ENCODE measurements at regions not wholly inside any gene's neighbourhood (a gene's known extent, or its start where the extent isn't known, plus 50 kb on each side); places are given as distances from the start of the nearest gene placed in this dataset.
"Not testable (repeated sequence)": the region's sequence is repeated elsewhere in the genome, so short reads cannot be mapped to it uniquely, and the experiment has no call there.

DNA sequence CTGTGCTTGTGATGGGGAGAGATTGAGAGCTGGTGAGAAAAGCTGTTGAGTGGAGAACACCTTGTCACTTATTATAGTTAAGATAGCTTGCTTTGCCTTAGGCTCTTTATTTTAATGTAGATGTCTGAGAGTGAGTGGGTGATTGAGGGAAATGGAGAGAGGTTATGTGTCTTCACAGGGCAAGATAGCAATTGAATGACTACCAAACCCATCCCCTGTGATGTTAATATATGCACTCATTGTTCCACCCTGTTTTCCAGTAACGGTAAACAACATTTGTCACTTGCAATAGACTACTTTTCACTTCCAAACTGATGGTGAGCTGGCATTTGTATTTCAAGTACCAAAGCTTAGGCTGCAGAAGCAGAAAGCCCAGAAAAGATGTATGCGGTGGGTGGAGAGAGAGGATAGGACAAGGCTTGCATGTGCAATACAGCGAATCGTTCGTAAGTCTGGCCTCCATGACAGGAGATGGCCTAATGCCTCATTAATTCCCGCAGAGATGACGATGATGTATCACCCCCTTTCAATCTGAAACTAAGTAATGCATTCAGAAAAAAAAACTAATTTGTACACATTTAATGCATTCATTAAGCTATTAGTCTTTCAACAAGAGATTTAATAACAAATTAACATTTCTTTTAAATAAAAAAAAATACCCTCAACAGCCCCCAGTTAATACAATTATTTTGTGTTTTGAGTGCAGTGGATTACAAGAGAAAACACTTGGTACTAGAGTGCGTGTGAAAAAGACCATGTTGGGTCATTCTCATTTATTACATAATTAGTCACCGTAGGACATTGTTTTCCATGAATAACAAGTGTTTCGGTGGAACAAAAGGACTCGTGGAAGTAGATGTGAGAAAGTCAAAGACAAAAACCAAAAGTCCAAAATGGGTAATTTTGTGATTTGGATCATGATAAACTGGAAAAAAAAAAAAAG is 699.0 kb downstream of the BRINP1 start:
- DNase-seq = no peak

DNA sequence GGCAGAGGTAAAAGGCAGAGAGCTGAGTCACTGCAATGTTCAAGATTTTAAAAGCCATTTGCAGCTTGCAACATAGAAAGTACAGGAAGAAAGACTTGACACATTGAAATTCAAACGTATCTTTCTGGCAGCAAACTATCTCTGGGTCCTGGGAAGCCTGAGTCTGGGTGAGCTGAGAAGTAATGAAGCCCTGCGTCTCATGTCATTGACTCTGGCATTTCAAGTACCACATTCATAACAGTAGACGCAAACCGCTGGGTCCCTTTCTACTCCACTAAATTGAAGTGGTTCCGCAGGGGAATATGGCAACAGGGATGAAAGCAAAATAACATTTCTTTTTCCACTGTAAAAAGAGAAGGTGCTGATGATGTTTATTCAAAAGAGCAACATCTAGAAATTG is 694.3 kb downstream of the BRINP1 start:
- no peak for DNase-seq

DNA sequence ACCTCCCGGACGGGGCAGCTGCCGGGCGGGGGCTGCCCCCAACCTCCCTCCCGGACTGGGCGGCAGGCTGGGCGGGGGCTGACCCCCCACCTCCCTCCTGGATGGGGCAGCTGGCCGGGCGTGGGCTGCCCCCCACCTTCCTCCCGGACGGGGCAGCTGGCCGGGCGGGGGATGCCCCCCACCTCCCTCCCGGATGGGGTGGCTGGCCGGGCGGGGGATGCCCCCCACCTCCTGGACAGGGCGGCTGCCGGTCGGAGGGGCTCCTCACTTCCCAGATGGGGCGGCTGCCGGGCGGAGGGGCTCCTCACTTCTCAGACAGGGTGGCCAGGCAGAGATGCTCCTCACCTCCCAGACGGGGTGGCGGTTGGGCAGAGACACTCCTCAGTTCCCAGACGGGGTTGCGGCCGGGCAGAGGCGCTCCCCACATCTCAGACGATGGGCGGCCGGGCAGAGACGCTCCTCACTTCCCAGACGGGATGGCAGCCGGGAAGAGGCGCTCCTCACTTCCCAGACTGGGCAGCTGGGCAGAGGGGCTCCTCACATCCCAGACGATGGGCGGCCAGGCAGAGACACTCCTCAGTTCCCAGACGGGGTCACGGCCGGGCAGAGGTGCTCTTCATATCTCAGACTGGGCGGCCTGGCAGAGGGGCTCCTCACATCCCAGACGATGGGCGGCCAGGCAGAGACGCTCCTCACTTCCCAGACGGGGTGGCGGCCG is 691.1 kb downstream of the BRINP1 start:
- not testable (repeated sequence) for DNase-seq

- DNase-seq = no peak
Measured at GRCh38 chr9:118686959-118687358, 682.3 kb downstream of the BRINP1 start.

DNA sequence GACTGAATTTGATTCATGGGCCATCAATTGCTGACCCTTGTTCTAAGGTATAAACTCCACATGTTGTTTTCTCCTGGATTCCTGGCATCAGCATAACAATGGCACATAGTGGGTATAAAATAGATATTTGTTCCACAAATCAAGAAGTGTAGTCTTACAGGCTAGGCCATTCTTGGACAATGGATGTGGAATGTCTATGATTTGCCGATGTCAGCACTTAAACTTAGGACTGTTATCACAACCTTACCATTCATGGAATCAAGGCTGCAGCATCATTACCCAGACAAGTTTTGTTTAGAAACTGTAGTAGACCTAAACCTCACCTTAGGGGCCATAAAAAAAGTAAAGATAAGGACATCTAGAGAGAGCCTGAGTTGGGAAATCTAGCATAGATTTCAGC is 680.0 kb downstream of the BRINP1 start:
- no peak for DNase-seq

DNA sequence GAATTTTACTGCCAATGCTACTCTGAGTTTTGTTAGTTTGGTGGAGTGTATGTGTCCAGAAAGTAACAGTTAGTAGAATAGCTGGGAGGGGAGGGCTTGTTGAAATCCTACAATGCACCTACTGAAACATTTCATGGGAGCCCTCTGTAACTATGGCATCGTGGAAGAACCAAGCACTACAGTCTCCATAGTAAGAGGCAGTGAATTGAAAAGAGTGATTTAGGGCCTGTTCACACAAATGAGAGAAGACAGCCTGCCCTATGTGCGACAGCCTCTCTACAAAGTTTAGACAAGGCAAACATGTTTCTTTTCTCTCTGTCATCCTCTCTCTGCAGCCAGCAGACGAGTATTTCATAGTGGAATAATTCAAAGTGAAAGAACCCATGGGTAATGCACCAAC is 676.6 kb downstream of the BRINP1 start:
- no peak for DNase-seq

GRCh38 chr9:118693645-118694044 is 675.6 kb downstream of the BRINP1 start:
- no peak for DNase-seq

DNA sequence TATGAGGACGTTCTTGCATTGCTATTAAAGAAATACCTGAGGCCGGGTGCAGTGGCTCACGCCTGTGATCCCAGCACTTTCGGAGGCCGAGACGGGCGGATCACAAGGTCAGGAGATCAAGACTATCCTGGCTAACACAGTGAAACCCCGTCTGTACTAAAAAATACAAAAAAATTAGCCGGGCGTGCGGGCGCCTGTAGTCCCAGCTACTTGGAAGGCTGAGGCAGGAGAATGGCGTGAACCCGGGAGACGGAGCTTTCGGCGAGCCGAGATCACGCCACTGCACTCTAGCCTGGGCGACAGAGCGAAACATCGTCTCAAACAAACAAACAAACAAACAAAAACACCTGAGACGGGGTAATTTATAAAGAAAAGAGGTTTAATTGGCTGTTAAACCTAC is 674.0 kb downstream of the BRINP1 start:
- not testable (repeated sequence) for DNase-seq

DNA sequence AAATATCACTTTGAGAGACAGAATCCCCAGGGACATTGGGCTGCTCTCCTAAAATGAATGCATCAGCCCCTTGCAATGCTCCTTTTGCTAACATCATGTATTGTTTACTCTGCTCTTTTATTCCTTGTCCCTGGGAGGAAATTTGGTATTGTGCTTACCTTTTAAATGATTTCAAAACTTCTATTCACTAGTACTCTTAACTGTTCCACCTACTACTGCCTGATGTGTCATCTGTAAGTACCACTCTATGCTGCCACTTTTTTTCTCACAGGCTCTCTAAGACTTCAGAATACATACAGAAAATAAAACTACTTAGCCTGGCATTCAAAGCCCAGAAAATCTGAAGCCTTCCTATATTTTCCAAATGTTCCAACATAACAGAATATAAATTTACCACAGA is 667.2 kb downstream of the BRINP1 start:
- no peak for DNase-seq

DNA sequence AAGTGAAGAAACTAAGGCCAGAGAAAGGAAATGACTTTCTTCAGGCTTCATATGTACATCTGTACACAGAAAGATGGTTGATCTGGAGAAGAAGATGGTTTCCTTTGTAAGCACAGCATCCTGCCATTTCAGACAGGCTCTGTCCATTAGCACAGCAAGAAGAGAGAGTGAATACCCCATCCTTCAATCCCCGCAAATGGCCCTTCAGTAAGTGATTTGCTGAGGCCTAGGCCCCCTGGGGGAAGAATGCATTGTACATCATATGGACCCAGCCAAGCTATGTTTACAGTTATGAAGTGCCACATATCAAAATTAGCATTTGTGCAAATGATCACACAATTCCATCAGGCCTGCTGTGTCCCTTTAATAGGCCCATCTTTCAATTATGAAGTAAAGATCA is 657.4 kb downstream of the BRINP1 start:
- DNase-seq = no peak

- DNase-seq = no peak
Measured at GRCh38 chr9:118721276-118721675, 648.0 kb downstream of the BRINP1 start.

- DNase-seq = no peak
Measured at GRCh38 chr9:118721923-118722322, 647.3 kb downstream of the BRINP1 start.

DNA sequence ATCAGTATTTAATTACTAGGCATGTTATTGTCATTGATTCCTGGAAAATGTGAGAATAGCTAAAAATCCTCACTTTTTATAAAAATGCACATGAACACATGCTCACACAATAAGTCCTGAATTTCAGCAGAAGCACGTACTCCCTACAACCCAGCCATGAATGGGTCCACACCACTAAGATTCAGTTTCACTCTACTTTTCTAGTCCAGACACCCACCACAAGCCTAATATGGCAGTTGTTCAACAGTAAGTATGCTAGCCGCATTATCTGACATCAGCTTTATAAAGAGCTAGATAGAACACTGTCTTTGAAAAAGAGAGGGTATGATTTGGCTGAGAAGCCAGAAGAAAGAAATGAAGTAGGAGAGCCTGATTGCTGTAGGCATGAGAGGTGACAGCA is 639.3 kb downstream of the BRINP1 start:
- DNase-seq = no peak

GRCh38 chr9:118732998-118733397 is 636.2 kb downstream of the BRINP1 start:
- DNase-seq = no peak

DNA sequence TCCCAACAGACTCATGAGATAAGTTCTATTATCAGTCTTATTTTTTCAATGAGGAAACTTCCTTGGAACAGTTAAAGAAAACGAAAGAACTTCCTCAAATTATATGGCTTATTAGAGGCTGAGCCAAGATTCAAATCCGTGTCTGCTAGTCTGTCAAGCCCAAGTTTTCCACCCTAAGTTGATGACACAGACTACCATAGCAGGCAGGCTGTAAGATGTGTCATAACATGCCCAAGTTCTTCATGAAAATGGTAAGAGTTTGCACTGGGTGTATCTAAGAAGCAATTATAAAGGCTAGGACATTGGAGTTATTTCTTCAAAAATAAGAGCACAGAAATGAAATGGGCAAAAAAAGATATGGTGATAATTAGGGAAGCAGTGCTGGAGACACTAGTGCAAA is 634.5 kb downstream of the BRINP1 start:
- no peak for DNase-seq

GRCh38 chr9:118736406-118736805 is 632.8 kb downstream of the BRINP1 start:
- DNase-seq = no peak

DNA sequence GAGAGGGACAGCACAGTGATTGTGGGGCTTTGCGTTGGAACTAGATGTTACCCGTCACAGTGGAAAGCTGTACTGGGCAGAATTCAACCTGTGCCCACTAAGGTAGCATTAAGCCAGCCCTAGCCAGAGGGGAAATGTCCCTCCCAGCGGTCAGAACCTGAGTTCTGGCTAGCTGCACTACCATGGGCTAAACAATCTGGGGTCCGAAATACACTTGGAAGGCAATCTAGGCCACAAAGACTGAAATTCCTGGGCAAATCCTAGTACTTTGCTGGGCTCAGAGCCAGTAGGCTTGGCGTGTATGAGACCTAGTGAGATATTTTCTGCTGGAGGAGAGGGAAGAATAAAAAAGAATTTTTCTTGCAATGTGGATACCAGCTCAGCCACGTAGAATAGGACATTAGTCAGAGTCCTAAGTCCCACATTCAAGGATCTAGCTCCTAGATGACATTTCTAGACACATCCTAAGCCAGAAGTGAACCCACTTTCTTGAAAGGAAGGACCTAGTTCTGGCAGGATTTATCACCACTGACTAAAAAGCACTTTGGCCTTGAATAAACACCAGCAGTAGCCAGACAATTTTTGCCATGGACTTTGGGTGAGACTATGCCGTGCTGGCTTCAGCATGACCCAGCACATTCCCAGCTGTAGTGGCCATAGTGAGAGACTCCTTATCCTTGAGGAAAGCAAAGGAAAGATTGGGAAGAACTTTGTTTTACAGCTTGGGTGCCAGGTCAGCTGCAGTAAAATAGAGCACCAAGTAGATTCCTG is 618.0 kb downstream of the BRINP1 start:
- no peak for DNase-seq

- no peak for DNase-seq
Measured at GRCh38 chr9:118751848-118752223, 617.4 kb downstream of the BRINP1 start.

DNA sequence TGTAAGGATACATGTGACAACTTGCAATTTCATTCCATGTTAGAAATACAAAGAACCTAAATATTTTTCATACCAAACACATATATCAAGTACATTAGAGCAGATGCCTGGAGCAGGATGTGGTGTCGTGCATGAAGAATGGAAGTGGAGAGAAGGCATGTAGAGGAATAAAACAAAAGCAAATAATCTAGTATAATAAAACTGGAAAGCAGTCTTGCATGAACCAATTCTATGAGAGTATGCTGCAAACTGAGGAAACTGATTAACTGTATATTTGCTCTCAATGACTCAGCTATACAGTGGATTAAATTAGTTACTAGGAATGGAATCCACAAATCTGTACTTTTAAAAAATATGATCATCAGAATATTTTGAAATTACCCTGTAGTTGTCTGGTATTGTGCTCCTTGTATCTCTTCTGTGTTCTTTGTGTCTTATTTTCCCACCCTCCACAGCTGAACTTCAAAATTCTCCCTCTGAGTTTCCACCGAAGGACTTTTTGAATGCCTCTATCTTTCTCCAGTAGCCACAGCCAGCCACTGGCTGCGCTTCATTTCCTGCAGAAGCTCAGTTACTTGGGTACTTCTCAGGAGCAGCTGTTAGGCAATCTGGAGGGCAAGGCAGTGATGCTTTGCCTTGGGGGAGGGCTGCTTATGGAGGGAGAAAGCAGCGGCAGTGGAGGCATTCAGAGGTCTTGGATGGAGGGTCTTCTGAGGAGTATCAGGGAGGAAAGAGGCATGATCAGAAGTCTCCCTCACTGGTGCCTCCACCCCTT is 608.0 kb downstream of the BRINP1 start:
- no peak for DNase-seq

DNA sequence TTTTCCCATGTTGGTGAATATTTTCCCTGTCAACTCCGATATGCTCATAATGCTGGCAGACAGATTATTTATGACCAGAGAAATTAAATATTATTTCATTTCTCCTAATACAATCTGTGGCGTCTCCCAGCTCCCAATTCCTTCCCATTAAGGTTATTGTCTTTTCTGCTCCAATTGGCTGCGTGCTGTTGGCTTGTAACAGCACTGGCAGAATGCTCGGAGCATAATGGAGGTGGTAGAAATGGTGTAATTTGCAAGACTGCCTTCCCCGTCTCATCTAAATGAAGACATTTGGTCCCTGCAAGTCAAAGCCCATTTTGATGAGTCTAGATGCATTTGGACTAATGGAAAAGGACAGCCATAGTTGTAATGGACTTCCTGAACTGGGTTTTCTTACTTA is 601.7 kb downstream of the BRINP1 start:
- DNase-seq = no peak

- DNase-seq = no peak
Measured at GRCh38 chr9:118782790-118783463, 586.3 kb downstream of the BRINP1 start.

DNA sequence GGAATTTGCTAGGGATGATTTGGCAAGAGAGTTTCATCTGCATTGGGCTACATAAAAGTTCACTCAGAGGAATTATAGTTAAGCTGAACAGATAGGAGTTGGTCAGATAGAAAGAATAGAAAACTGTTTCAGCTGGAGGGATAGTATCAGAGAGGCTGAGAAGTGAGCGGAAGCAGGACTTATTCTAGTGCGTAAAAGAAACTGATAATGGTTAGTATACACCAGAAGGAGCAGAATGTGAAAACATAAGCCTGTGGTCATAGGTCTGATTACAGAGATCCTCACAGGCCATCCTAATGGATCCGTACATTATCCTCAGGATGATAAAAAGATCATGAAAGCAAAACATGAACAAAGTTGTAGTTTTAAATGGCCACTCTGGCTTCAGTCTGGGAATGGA is 585.2 kb downstream of the BRINP1 start:
- no peak for DNase-seq
